CD4-positive, alpha-beta T cell (primary cell): ENCODE measurements at regions not wholly inside any gene's neighbourhood (a gene's known extent, or its start where the extent isn't known, plus 50 kb on each side); places are given as distances from the start of the nearest gene placed in this dataset.

Experiments used
- ATAC-seq: fragments of 200-7000 bp; cut with Tn5 transposase; one replicate; pipeline ENCODE4 v1.10.0; 2022; ENCODE audit warnings: mild to moderate bottlenecking; ENCODE audit not compliant: poor library complexity
- CTCF ChIA-PET: fragments of 350-600 bp; sonication (Branson Sonifier 250); formaldehyde crosslinking; loops from one replicate; lab custom pipeline; 2021; ENCODE audit warnings: antibody characterized with exemption, inconsistent platforms; lab: Charles Lee
- POLR2A ChIA-PET: fragments of 350-600 bp; sonication (Branson Sonifier 250); formaldehyde crosslinking; loops from one replicate; lab custom pipeline; 2021; ENCODE audit warnings: antibody characterized with exemption, inconsistent platforms; lab: Charles Lee
- DNase-seq, 14 experiments: peaks; one replicate each; pipeline ENCODE4 v3.0.0-alpha.2; 2013 to 2020; ENCODE audit warnings: mixed read lengths in 2 of 14
- H3K27ac ChIP-seq, 2 donors: one replicate each; pipeline versions ENCODE4 v1.5.1 to v1.7.0; 2013; ENCODE audit warnings: low read length in 2 of 2, low read depth in 1 of 2, mild to moderate bottlenecking in 1 of 2
- H3K27me3 ChIP-seq, 2 experiments: 1 replicate in 1 of 2; 2 replicates in 1 of 2; pipeline versions ENCODE4 v1.6.1 to v1.7.0; 2013; ENCODE audit warnings: low read length in 2 of 2, control low read depth in 1 of 2, mild to moderate bottlenecking in 1 of 2, moderate library complexity in 1 of 2; ENCODE audit not compliant: insufficient read depth in 2 of 2, control insufficient read depth in 1 of 2
- H3K36me3 ChIP-seq: one replicate; pipeline ENCODE4 v1.6.1; 2013; ENCODE audit warnings: low read length, control low read depth; ENCODE audit not compliant: insufficient read depth
- H3K4me1 ChIP-seq: one replicate; pipeline ENCODE4 v1.6.1; 2013; ENCODE audit warnings: low read length, control low read depth; ENCODE audit not compliant: insufficient read depth
- H3K4me3 ChIP-seq: one replicate; pipeline ENCODE4 v1.5.1; 2013; ENCODE audit warnings: mild to moderate bottlenecking, low read length, moderate library complexity
- H3K9me3 ChIP-seq, 2 experiments: 1 replicate in 1 of 2; 2 replicates in 1 of 2; pipeline versions ENCODE4 v1.6.1 to v1.7.0; 2013; ENCODE audit warnings: low read length in 2 of 2, mild to moderate bottlenecking in 2 of 2, control low read depth in 1 of 2, moderate library complexity in 1 of 2; ENCODE audit not compliant: control insufficient read depth in 1 of 2, insufficient read depth in 1 of 2
- H3K27ac Mint-ChIP-seq: one replicate; pipeline ENCODE4 v1.8.0; 2020; ENCODE audit warnings: mixed read lengths
- H3K27me3 Mint-ChIP-seq: one replicate; pipeline ENCODE4 v1.8.0; 2021; ENCODE audit warnings: mixed read lengths
- H3K36me3 Mint-ChIP-seq: one replicate; pipeline ENCODE4 v1.8.0; 2021; ENCODE audit warnings: low read depth, mixed read lengths
- H3K4me1 Mint-ChIP-seq: one replicate; pipeline ENCODE4 v1.8.0; 2021; ENCODE audit warnings: low read depth, mixed read lengths
- H3K4me3 Mint-ChIP-seq: one replicate; pipeline ENCODE4 v1.8.0; 2020; ENCODE audit warnings: mild to moderate bottlenecking, mixed read lengths
- H3K9me3 Mint-ChIP-seq: one replicate; pipeline ENCODE4 v1.8.0; 2020; ENCODE audit warnings: mixed read lengths
- intact Hi-C, 2 experiments: fragments of 100-400 bp; cut with DNase I in 1 of 2; cut with micrococcal nuclease in 1 of 2; formaldehyde crosslinking; loops; one replicate each; pipeline versions ENCODE4 v1.15.1 to v1.9.0; 2023 to 2025; cut with DNase I, micrococcal nuclease
- TF ChIP-seq, protein P1 (sequence below): fragments of 200-600 bp; IDR thresholded peaks from one replicate; pipeline ENCODE4 v1.8.0; 2022; ENCODE audit warnings: antibody characterized with exemption, mild to moderate bottlenecking

DNA sequence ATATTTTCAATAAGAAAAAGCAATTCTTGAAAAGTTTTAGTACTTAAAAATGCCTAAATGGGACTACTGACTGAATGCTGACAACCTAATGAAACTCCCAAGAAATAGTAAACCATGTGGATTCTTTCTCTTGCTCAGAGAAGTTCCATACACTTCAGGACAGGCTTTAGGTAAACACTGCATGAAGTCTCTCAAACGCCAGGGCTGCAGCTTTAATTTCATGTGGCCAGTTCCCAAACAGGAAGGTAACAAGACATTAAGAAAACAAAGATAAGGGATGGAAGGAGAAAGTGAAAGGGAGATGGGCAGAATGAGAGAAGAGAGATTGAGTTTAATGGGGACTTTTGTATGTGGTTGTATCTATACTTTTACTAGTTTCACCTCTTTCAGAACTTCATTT lies 734.7 kb upstream of the PKDCC start:
- Mint-ChIP-seq H3K36me3 (no peaks in the 10 kb centered on the region), H3K4me1 (no peaks in the 10 kb centered on the region), H3K27ac (no peak overlapping the region), H3K9me3 (peaks cover 3% of the 10 kb centered on the region), H3K27me3 (no peaks in the 10 kb centered on the region), H3K4me3 (no peak overlapping the region)
- H3K4me3 ChIP-seq = no peak overlapping the region
- H3K4me1 ChIP-seq = no peaks in the 10 kb centered on the region
- TF ChIP-seq, protein P1, sequence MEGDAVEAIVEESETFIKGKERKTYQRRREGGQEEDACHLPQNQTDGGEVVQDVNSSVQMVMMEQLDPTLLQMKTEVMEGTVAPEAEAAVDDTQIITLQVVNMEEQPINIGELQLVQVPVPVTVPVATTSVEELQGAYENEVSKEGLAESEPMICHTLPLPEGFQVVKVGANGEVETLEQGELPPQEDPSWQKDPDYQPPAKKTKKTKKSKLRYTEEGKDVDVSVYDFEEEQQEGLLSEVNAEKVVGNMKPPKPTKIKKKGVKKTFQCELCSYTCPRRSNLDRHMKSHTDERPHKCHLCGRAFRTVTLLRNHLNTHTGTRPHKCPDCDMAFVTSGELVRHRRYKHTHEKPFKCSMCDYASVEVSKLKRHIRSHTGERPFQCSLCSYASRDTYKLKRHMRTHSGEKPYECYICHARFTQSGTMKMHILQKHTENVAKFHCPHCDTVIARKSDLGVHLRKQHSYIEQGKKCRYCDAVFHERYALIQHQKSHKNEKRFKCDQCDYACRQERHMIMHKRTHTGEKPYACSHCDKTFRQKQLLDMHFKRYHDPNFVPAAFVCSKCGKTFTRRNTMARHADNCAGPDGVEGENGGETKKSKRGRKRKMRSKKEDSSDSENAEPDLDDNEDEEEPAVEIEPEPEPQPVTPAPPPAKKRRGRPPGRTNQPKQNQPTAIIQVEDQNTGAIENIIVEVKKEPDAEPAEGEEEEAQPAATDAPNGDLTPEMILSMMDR = no peak
- no peak overlapping the region for H3K27ac ChIP-seq
- ATAC-seq = no peak
- H3K27me3 ChIP-seq = no peaks in the 10 kb centered on the region
- no peaks in the 10 kb centered on the region for H3K36me3 ChIP-seq
- CTCF ChIA-PET = no interaction called here
- DNase-seq = no peak
- intact Hi-C loops = no loop called here
- no peaks in the 10 kb centered on the region for H3K9me3 ChIP-seq
- POLR2A ChIA-PET = interaction anchor here (0.5 kb wide), 1 partner anchor 280 kb away, joined by 3 read pairs; no protein-coding TSS in a partner anchor

DNA sequence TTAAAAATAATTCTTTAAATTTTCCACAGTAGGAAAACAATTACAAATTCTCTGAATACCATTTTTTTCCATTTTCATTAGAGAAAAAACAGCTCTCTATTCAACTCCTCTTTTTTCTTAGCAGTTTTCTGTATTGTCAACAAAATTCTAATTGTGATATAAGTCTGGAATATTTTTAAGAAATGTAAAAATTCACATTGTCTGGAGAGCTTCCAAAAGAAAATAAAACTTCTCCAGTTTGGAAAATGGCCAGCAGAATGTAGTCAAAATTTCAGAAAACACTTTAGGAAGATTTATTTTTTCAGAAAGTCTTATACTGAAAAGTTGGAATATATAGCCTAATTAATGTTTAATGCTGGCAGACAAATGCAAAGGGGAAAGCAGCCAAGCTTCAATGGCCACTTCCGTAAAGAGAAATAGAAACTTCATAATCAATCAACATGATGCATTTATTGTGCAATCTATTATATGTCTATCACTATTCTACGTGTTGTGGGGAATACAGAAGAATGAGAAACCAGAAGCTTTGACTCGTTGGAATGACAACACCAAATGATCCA lies 733.2 kb upstream of the PKDCC start:
- peaks cover 3% of the 10 kb centered on the region for H3K9me3 Mint-ChIP-seq
- no peaks in the 10 kb centered on the region for H3K36me3 Mint-ChIP-seq
- Histone ChIP-seq H3K36me3 (no peaks in the 10 kb centered on the region), H3K4me3 (no peak overlapping the region), H3K27ac (no peak overlapping the region), H3K9me3 (no peaks in the 10 kb centered on the region), H3K4me1 (no peaks in the 10 kb centered on the region), H3K27me3 (no peaks in the 10 kb centered on the region)
- ATAC-seq (no peak), DNase-seq (no peak)
- intact Hi-C loops = no loop called here
- ChIA-PET POLR2A (no interaction called here), CTCF (interaction anchor here (0.6 kb wide), 1 partner anchor 951 kb away, joined by 3 read pairs; no protein-coding TSS in a partner anchor)
- no peak overlapping the region for H3K27ac Mint-ChIP-seq
- H3K4me1 Mint-ChIP-seq = no peaks in the 10 kb centered on the region
- TF ChIP-seq, protein P1 = no peak
- H3K27me3 Mint-ChIP-seq = no peaks in the 10 kb centered on the region
- no peak overlapping the region for H3K4me3 Mint-ChIP-seq

DNA sequence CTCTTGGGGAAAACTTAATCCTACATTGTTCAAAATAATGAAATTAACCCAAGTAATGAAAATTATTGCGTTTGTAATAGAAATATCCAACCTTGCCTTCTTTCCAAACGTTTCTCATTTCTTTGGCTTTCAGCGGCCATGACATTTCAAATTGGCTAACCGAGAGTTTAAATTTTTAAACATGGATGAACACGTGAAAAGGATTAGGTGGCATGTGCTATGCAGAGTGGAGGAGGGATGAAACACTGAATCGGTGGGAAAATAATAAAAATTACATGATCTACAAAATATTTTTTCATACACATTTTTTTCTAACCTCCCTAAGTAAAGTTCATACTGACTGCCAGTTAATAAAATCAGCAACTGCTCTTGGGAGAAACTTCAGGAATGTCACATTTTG lies 728.4 kb upstream of the PKDCC start:
- CTCF ChIA-PET = no interaction called here
- no peaks in the 10 kb centered on the region for H3K27me3 Mint-ChIP-seq
- peaks cover 3% of the 10 kb centered on the region for H3K9me3 Mint-ChIP-seq
- TF ChIP-seq, protein P1 = no peak
- H3K27ac ChIP-seq = no peak overlapping the region
- DNase-seq (no peak), ATAC-seq (no peak)
- H3K4me3 ChIP-seq = no peak overlapping the region
- POLR2A ChIA-PET = no interaction called here
- no peaks in the 10 kb centered on the region for H3K36me3 ChIP-seq
- intact Hi-C loops = no loop called here
- no peaks in the 10 kb centered on the region for H3K4me1 ChIP-seq
- H3K27me3 ChIP-seq = no peaks in the 10 kb centered on the region
- H3K27ac Mint-ChIP-seq = no peak overlapping the region
- no peak overlapping the region for H3K4me3 Mint-ChIP-seq
- H3K9me3 ChIP-seq = no peaks in the 10 kb centered on the region
- H3K4me1 Mint-ChIP-seq = no peaks in the 10 kb centered on the region
- H3K36me3 Mint-ChIP-seq = no peaks in the 10 kb centered on the region
